HG02763 (cell line): ENCODE measurements at regions not wholly inside any gene's neighbourhood (a gene's known extent, or its start where the extent isn't known, plus 50 kb on each side); places are given as distances from the start of the nearest gene placed in this dataset.
"Not testable (repeated sequence)": the region's sequence is repeated elsewhere in the genome, so short reads cannot be mapped to it uniquely, and the experiment has no call there.

Source experiments
- ATAC-seq: cut with Tn5 transposase; IDR thresholded peaks from one replicate; pipeline ENCODE4 v1.9.1; 2021; ENCODE audit warnings: mild to moderate bottlenecking, moderate library complexity; ENCODE audit not compliant: unreplicated experiment

DNA sequence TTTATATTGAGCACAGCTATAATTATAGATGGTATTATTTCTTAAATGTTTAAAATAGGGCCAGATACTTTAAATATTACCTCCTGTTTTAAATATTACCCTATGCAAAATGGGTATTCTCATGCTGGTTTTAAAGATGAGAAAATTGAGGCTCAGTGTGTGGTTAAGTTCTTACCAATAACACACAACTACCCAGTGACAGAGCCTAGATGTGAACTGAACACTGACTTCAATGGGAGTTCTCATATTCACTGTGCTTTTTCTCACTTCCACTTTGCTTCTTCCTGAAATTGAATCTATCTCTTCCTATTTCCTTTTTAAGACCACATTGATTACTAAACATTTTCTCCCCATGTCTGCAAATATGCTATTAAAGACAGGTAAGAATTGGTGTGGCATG lies 135.8 kb upstream of the TUSC1 start:
- ATAC-seq, result no peak

DNA sequence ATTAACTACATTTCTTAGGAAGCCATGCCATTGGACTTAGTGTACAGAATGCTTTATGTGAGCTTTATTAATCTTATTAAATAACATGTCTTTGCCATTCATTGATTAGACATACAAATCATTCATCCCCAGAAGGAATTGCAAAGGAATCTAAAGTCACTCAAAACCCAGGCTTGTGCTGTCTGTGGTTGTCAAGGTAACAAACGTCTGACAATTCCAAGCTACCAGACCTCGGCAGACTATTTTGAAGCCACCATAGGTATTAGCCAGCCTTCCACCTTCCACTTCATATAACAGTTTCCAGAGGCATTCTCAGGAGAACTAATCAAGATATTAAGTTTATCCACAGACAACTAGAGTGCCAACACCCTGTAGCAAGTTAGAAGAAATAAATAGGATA lies 135.2 kb upstream of the TUSC1 start:
- ATAC-seq, result no peak

GRCh38 chr9:25808554-25808953 lies 130.3 kb upstream of the TUSC1 start:
- ATAC-seq, result no peak

GRCh38 chr9:25804856-25805255 lies 126.6 kb upstream of the TUSC1 start:
- ATAC-seq, result no peak

- not testable (repeated sequence) for ATAC-seq
Observed at GRCh38 chr9:25801989-25802388, 123.7 kb upstream of the TUSC1 start.

GRCh38 chr9:25773805-25774204 lies 95.6 kb upstream of the TUSC1 start:
- no peak for ATAC-seq

- ATAC-seq, result no peak
Observed at GRCh38 chr9:25755951-25756350, 77.7 kb upstream of the TUSC1 start.

DNA sequence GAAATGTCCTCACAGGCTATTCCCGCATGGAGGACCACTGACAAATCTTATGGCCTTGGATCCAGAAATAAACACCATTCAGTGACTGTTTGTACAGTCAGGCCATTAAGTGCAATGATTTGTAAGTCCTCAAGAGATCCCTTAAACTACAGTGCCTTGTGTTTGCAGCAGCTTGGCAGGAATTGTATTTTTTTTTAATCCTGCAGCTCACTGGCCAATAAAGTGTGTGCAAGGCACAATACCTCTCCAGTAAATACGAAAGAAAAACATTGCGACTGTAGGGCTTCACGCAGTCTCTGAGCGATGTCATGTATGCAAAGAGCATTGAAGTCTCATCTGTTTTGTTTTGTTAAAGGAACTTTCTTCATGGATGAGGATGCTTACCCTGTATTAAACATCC lies 74.2 kb upstream of the TUSC1 start:
- no peak for ATAC-seq

- ATAC-seq, result no peak
Observed at GRCh38 chr9:25742256-25742655, 64.0 kb upstream of the TUSC1 start.

DNA sequence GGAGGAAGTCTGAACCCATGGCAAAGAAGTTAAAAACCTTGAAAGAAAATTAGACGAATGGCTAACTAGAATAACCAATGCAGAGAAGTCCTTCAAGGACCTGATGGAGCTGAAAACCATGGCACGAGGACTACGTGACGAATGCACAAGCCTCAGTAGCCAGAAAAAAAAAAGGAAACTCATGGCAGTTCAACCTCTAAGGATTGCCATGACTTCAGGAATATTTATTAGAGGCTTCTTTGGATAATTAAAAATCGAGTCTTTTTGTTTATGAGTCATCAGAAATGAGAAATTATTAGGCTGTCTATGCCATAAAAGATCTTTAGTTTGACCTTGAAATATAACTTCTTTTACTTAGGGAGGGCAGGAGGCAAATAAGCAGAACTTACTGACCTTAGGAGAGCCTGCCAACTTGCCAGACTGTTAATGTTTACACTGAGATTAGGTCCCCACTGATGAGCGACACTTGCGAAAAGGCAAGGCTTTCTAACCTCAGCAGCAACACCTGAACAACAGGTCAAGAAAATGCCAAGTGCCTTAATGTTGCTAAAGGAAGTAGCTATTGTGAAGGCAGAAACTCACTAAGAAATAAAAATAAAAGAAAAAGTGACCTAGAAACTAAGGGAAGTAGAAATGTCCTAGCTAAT lies 55.2 kb upstream of the TUSC1 start:
- no peak for ATAC-seq

DNA sequence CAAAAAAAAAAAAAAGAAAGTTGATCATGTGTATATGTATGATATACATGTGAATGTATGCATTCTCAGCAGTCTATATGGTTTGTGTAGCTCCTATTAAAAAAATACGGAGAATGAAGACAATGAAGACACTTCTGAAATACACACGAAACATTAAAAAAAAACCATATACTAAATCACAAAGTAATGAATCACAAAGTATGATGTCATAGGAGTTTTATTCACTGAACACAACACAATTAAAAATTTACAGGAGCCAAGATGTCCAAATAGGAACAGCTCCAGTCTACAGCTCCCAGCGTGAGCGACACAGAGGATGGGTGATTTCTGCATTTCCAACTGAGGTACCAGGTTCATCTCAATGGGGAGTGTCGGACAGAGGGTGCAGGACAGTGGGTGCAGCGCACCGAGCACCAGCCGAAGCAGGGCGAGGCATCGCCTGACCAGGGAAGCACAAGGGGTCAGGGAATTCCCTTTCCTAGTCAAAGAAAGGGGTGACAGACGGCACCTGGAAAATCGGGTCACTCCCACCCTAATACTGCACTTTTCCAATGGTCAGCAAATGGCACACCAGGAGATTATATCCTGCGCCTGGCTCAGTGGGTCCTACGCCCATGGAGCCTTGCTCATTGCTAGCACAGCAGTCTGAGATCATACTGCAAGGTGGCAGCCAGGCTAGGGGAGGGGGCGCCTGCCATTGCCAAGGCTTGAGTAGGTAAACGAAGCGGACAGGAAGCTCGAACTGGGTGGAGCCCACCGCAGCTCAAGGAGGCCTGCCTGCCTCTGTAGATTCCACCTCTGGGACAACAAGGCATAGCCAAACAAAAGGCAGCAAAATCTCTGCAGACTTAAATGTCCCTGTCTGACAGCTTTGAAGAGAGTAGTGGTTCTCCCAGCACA lies 53.9 kb upstream of the TUSC1 start:
- not testable (repeated sequence) for ATAC-seq
